ENCODE measurements at regions not wholly inside any gene's neighbourhood (a gene's known extent, or its start where the extent isn't known, plus 50 kb on each side); places are given as distances from the start of the nearest gene placed in this dataset.

- no peak for DNase-seq (ENCODE audit: low spot score)
- H3K27me3 Mint-ChIP-seq (ENCODE audit: insufficient read depth, low read depth, poor library complexity): peaks cover 10% of the 10 kb centered on the region
- no peak overlapping the region for H3K27ac Mint-ChIP-seq
- no peak overlapping the region for H3K4me3 Mint-ChIP-seq
- no peaks in the 10 kb centered on the region for H3K9me3 Mint-ChIP-seq
- no peaks in the 10 kb centered on the region for H3K27me3 ChIP-seq (ENCODE audit: insufficient read depth)
- no peak overlapping the region for H3K4me3 ChIP-seq
- H3K27ac ChIP-seq (ENCODE audit: low read depth): no peak overlapping the region
- no peak for ATAC-seq
- no peaks in the 10 kb centered on the region for H3K79me2 ChIP-seq (replicated peaks; ENCODE audit: insufficient read depth)
- H3K4me1 Mint-ChIP-seq: peaks cover 5% of the 10 kb centered on the region
- H3F3A ChIP-seq (replicated peaks; ENCODE audit: low read depth): no peaks in the 10 kb centered on the region
- H3K9me2 ChIP-seq (ENCODE audit: insufficient read depth): no peaks in the 10 kb centered on the region
- TF ChIP-seq ZNF114 (CRISPR knock-in tag; IDR thresholded peaks at IDR 0.05) (no peak), ZNF331 (CRISPR knock-in tag; IDR thresholded peaks at IDR 0.05; ENCODE audit: low read depth) (no peak), NANOG (IDR thresholded peaks at IDR 0.05; ENCODE audit: borderline replicate concordance) (no peak), REST (IDR thresholded peaks at IDR 0.05; ENCODE audit: unreplicated experiment) (no peak), ZNF462 (CRISPR knock-in tag; IDR thresholded peaks at IDR 0.05) (no peak), STAT1 (IDR thresholded peaks at IDR 0.05; ENCODE audit: unreplicated experiment) (no peak), CREB1 (CRISPR knock-in tag; IDR thresholded peaks at IDR 0.05; ENCODE audit: low read depth) (no peak), EZH2phosphoT487 (IDR thresholded peaks at IDR 0.05; ENCODE audit: unreplicated experiment) (no peak), POLR2AphosphoS5 (IDR thresholded peaks at IDR 0.05; ENCODE audit: low read depth) (no peak)
- H3K4me1 ChIP-seq (ENCODE audit: insufficient read depth): no peaks in the 10 kb centered on the region
- H2AFZ ChIP-seq: no peak overlapping the region
- H3K4me2 ChIP-seq: no peak overlapping the region
- H3K36me3 Mint-ChIP-seq (ENCODE audit: low read depth): no peaks in the 10 kb centered on the region; the same call in 2 of the 3 replicates
- no peaks in the 10 kb centered on the region for H4K20me1 ChIP-seq (replicated peaks; ENCODE audit: insufficient read depth)
- no peaks in the 10 kb centered on the region for H3K36me3 ChIP-seq (ENCODE audit: insufficient read depth)
These were observed 738.3 kb upstream of the EEF2KMT start for GRCh38 chr16:5835876-5836275.
